ENCODE measurements at regions not wholly inside any gene's neighbourhood (a gene's known extent, or its start where the extent isn't known, plus 50 kb on each side); places are given as distances from the start of the nearest gene placed in this dataset.

- Mint-ChIP-seq H3K4me3 (peak overlapping the region; percentile 69), H3K27ac (peak overlapping the region; percentile 96 to 100), H3K9me3 (peaks cover 8% of the 10 kb centered on the region), H3K4me1 (ENCODE audit: low read depth in 2 of 2) (peaks cover 86 to 90% of the 10 kb centered on the region in 2 donors), H3K27me3 (no peaks in the 10 kb centered on the region), H3K36me3 (peaks cover 23% of the 10 kb centered on the region)
- ATAC-seq (peak; percentile 93), DNase-seq (ENCODE audit: low spot score) (peak; percentile 99)
These were observed 116.8 kb downstream of the TOMM20 start for GRCh38 chr1:235011599-235012435.

- H3K4me3 Mint-ChIP-seq: peak overlapping the region; percentile 69
- ATAC-seq (peak; percentile 39 to 66), DNase-seq (ENCODE audit: low spot score) (peak; percentile 90)
- peak overlapping the region; percentile 96 to 100 for H3K27ac Mint-ChIP-seq
- H3K9me3 Mint-ChIP-seq: peaks cover 8% of the 10 kb centered on the region
- H3K36me3 Mint-ChIP-seq: peaks cover 20% of the 10 kb centered on the region
- no peaks in the 10 kb centered on the region for H3K27me3 Mint-ChIP-seq
- H3K4me1 Mint-ChIP-seq (ENCODE audit: low read depth in 2 of 2): peaks cover 89 to 92% of the 10 kb centered on the region in 2 donors
These were observed 117.5 kb downstream of the TOMM20 start for GRCh38 chr1:235011064-235011598.

GRCh38 chr1:235009561-235010306 lies 118.9 kb downstream of the TOMM20 start:
- no peaks in the 10 kb centered on the region for H3K27me3 Mint-ChIP-seq
- H3K27ac Mint-ChIP-seq: peak overlapping the region; percentile 96 to 100
- no peak for DNase-seq (ENCODE audit: low spot score)
- no peak for ATAC-seq
- peak overlapping the region; percentile 87 for H3K4me3 Mint-ChIP-seq
- H3K4me1 Mint-ChIP-seq (ENCODE audit: low read depth in 2 of 2): peaks cover 88 to 92% of the 10 kb centered on the region in 2 donors
- peaks cover 8% of the 10 kb centered on the region for H3K9me3 Mint-ChIP-seq
- peaks cover 20% of the 10 kb centered on the region for H3K36me3 Mint-ChIP-seq

- Mint-ChIP-seq H3K9me3 (peaks cover 4% of the 10 kb centered on the region), H3K27me3 (no peaks in the 10 kb centered on the region), H3K4me3 (peak overlapping the region; percentile 87), H3K4me1 (ENCODE audit: low read depth in 2 of 2) (peaks cover 86 to 91% of the 10 kb centered on the region in 2 donors), H3K36me3 (peaks cover 20% of the 10 kb centered on the region), H3K27ac (peak overlapping the region; percentile 96 to 100)
- ATAC-seq (no peak), DNase-seq (ENCODE audit: low spot score) (no peak)
These were observed 119.6 kb downstream of the TOMM20 start for GRCh38 chr1:235009074-235009473.

GRCh38 chr1:235008239-235008638 lies 120.4 kb downstream of the TOMM20 start:
- Mint-ChIP-seq H3K9me3 (peaks cover 4% of the 10 kb centered on the region), H3K27me3 (no peaks in the 10 kb centered on the region), H3K27ac (peak overlapping the region; percentile 96 to 100), H3K4me1 (ENCODE audit: low read depth in 2 of 2) (peaks cover 86 to 91% of the 10 kb centered on the region in 2 donors), H3K36me3 (peaks cover 20% of the 10 kb centered on the region), H3K4me3 (peak overlapping the region; percentile 87)
- ATAC-seq (no peak), DNase-seq (ENCODE audit: low spot score) (no peak)

GRCh38 chr1:235006816-235007215 lies 121.8 kb downstream of the TOMM20 start:
- H3K4me1 Mint-ChIP-seq (ENCODE audit: low read depth in 2 of 2): peaks cover 74 to 77% of the 10 kb centered on the region in 2 donors
- H3K27ac Mint-ChIP-seq: peak overlapping the region; percentile 96 to 100
- ATAC-seq (no peak), DNase-seq (ENCODE audit: low spot score) (no peak)
- peaks cover 4% of the 10 kb centered on the region for H3K9me3 Mint-ChIP-seq
- no peaks in the 10 kb centered on the region for H3K27me3 Mint-ChIP-seq
- H3K36me3 Mint-ChIP-seq: peaks cover 20% of the 10 kb centered on the region
- H3K4me3 Mint-ChIP-seq: peak overlapping the region; percentile 40

GRCh38 chr1:235006132-235006721 lies 122.4 kb downstream of the TOMM20 start:
- DNase-seq (ENCODE audit: low spot score) (peak; percentile 77), ATAC-seq (peak; percentile 72 to 82)
- Mint-ChIP-seq H3K27me3 (no peaks in the 10 kb centered on the region), H3K36me3 (peaks cover 20% of the 10 kb centered on the region), H3K4me1 (ENCODE audit: low read depth in 2 of 2) (peaks cover 72 to 75% of the 10 kb centered on the region in 2 donors), H3K27ac (peak overlapping the region; percentile 96 to 100), H3K9me3 (peaks cover 4% of the 10 kb centered on the region), H3K4me3 (peak overlapping the region; percentile 40)

- H3K4me3 Mint-ChIP-seq: peak overlapping the region; percentile 7
- peaks cover 61 to 66% of the 10 kb centered on the region in 2 donors for H3K4me1 Mint-ChIP-seq (ENCODE audit: low read depth in 2 of 2)
- no peak for DNase-seq (ENCODE audit: low spot score)
- H3K36me3 Mint-ChIP-seq: peaks cover 20% of the 10 kb centered on the region
- peak overlapping the region; percentile 96 to 100 for H3K27ac Mint-ChIP-seq
- no peak for ATAC-seq
- peaks cover 4% of the 10 kb centered on the region for H3K9me3 Mint-ChIP-seq
- no peaks in the 10 kb centered on the region for H3K27me3 Mint-ChIP-seq
These were observed 123.7 kb downstream of the TOMM20 start for GRCh38 chr1:235004840-235005391.

- Mint-ChIP-seq H3K9me3 (no peaks in the 10 kb centered on the region), H3K4me1 (ENCODE audit: low read depth in 2 of 2) (peaks cover 54 to 60% of the 10 kb centered on the region in 2 donors), H3K27me3 (no peaks in the 10 kb centered on the region), H3K4me3 (no peak overlapping the region), H3K36me3 (peaks cover 14% of the 10 kb centered on the region), H3K27ac (peak overlapping the region; percentile 96 to 100)
- no peak for ATAC-seq
- DNase-seq (ENCODE audit: low spot score): no peak
These were observed 124.4 kb downstream of the TOMM20 start for GRCh38 chr1:235004276-235004675.

GRCh38 chr1:235002706-235003300 lies 125.8 kb downstream of the TOMM20 start:
- H3K4me1 Mint-ChIP-seq (ENCODE audit: low read depth in 2 of 2): peaks cover 45 to 46% of the 10 kb centered on the region in 2 donors
- H3K4me3 Mint-ChIP-seq: no peak overlapping the region
- H3K9me3 Mint-ChIP-seq: no peaks in the 10 kb centered on the region
- no peaks in the 10 kb centered on the region for H3K36me3 Mint-ChIP-seq
- DNase-seq (ENCODE audit: low spot score) (no peak), ATAC-seq (no peak)
- H3K27me3 Mint-ChIP-seq: no peaks in the 10 kb centered on the region
- H3K27ac Mint-ChIP-seq: peak overlapping the region in 1 of 2 donors; percentile 96

GRCh38 chr1:234999513-234999940 lies 129.1 kb downstream of the TOMM20 start:
- H3K9me3 Mint-ChIP-seq: no peaks in the 10 kb centered on the region
- no peak for ATAC-seq
- no peaks in the 10 kb centered on the region for H3K36me3 Mint-ChIP-seq
- H3K27me3 Mint-ChIP-seq: no peaks in the 10 kb centered on the region
- peak overlapping the region in 1 of 2 donors; percentile 71 for H3K27ac Mint-ChIP-seq
- peaks cover 16 to 27% of the 10 kb centered on the region in 2 donors for H3K4me1 Mint-ChIP-seq (ENCODE audit: low read depth in 2 of 2)
- H3K4me3 Mint-ChIP-seq: no peak overlapping the region
- no peak for DNase-seq (ENCODE audit: low spot score)

- Mint-ChIP-seq H3K36me3 (no peaks in the 10 kb centered on the region), H3K4me1 (ENCODE audit: low read depth in 2 of 2) (peaks cover 11 to 26% of the 10 kb centered on the region in 2 donors), H3K27me3 (no peaks in the 10 kb centered on the region), H3K27ac (peak overlapping the region in 1 of 2 donors; percentile 71), H3K9me3 (no peaks in the 10 kb centered on the region), H3K4me3 (no peak overlapping the region)
- ATAC-seq: no peak
- DNase-seq (ENCODE audit: low spot score): no peak
These were observed 130.5 kb downstream of the TOMM20 start for GRCh38 chr1:234997896-234998741.

Data from natural killer cell treated with Interleukin-12 subunit alpha and Interleukin-12 subunit beta and Interleukin-15 and Interleukin-18, amount 100 ng/mL, for 72 hours (primary cell).